Activated T-helper 2 cell treated with anti-CD3 and anti-CD28 coated beads, Interferon-gamma antibody, Interleukin-2, Interleukin-4, amounts not matched to agents 10 μg/mL and 5 μg/mL and 100 μg/mL, durations not matched to agents 14 hours and 24 hours and 36 hours (primary cell): ENCODE measurements at regions not wholly inside any gene's neighbourhood (a gene's known extent, or its start where the extent isn't known, plus 50 kb on each side); places are given as distances from the start of the nearest gene placed in this dataset.

ENCODE experiments used
- DNase-seq: peaks from one replicate; pipeline ENCODE4 v3.0.0; 2021; ENCODE audit warnings: low spot score
- H3K27ac Mint-ChIP-seq: one replicate; pipeline ENCODE4 v1.8.0; 2021; ENCODE audit warnings: mixed read lengths
- H3K27me3 Mint-ChIP-seq: one replicate; pipeline ENCODE4 v1.8.0; 2021; ENCODE audit warnings: low read depth, mixed read lengths
- H3K36me3 Mint-ChIP-seq: one replicate; pipeline ENCODE4 v1.8.0; 2021; ENCODE audit warnings: low read depth, mixed read lengths
- H3K4me1 Mint-ChIP-seq: one replicate; pipeline ENCODE4 v1.8.0; 2021; ENCODE audit warnings: low read depth, mixed read lengths
- H3K4me3 Mint-ChIP-seq: one replicate; pipeline ENCODE4 v1.8.0; 2021; ENCODE audit warnings: low read depth, mild to moderate bottlenecking, moderate library complexity, mixed read lengths
- H3K9me3 Mint-ChIP-seq: one replicate; pipeline ENCODE4 v1.8.0; 2021; ENCODE audit warnings: mixed read lengths
- intact Hi-C: fragments of 100-400 bp; cut with micrococcal nuclease; formaldehyde crosslinking; loops from one replicate; pipeline ENCODE4 v1.15.1; 2023

GRCh38 chr2:2940702-2941101, 436.9 kb downstream of the EIPR1 start:
- H3K27me3 Mint-ChIP-seq: no peaks in the 10 kb centered on the region
- H3K4me3 Mint-ChIP-seq: no peak overlapping the region
- no peak overlapping the region for H3K27ac Mint-ChIP-seq
- no peaks in the 10 kb centered on the region for H3K36me3 Mint-ChIP-seq
- intact Hi-C loops: no loop called here
- no peaks in the 10 kb centered on the region for H3K4me1 Mint-ChIP-seq
- peaks cover 16% of the 10 kb centered on the region for H3K9me3 Mint-ChIP-seq
- DNase-seq: no peak

- Mint-ChIP-seq H3K4me1 (no peaks in the 10 kb centered on the region), H3K36me3 (no peaks in the 10 kb centered on the region), H3K27ac (no peak overlapping the region), H3K4me3 (no peak overlapping the region), H3K9me3 (peaks cover 10% of the 10 kb centered on the region), H3K27me3 (no peaks in the 10 kb centered on the region)
- intact Hi-C loops: no loop called here
- DNase-seq: no peak
Observed at GRCh38 chr2:2940061-2940460, 437.6 kb downstream of the EIPR1 start.

- intact Hi-C loops: no loop called here
- Mint-ChIP-seq H3K27me3 (no peaks in the 10 kb centered on the region), H3K4me3 (no peak overlapping the region), H3K4me1 (no peaks in the 10 kb centered on the region), H3K27ac (no peak overlapping the region), H3K9me3 (peaks cover 9% of the 10 kb centered on the region), H3K36me3 (no peaks in the 10 kb centered on the region)
- DNase-seq: no peak
Observed at GRCh38 chr2:2939078-2939795, 438.4 kb downstream of the EIPR1 start.

GRCh38 chr2:2938481-2938880, 439.1 kb downstream of the EIPR1 start:
- Mint-ChIP-seq H3K27me3 (no peaks in the 10 kb centered on the region), H3K9me3 (peaks cover 9% of the 10 kb centered on the region), H3K27ac (no peak overlapping the region), H3K36me3 (no peaks in the 10 kb centered on the region), H3K4me1 (no peaks in the 10 kb centered on the region), H3K4me3 (no peak overlapping the region)
- DNase-seq: no peak
- intact Hi-C loops: no loop called here

GRCh38 chr2:2935445-2936149, 442.0 kb downstream of the EIPR1 start:
- no peaks in the 10 kb centered on the region for H3K36me3 Mint-ChIP-seq
- H3K27ac Mint-ChIP-seq: no peak overlapping the region
- H3K27me3 Mint-ChIP-seq: no peaks in the 10 kb centered on the region
- intact Hi-C loops: no loop called here
- no peaks in the 10 kb centered on the region for H3K4me1 Mint-ChIP-seq
- peaks cover 9% of the 10 kb centered on the region for H3K9me3 Mint-ChIP-seq
- DNase-seq: no peak
- H3K4me3 Mint-ChIP-seq: no peak overlapping the region

GRCh38 chr2:2933426-2933825, 444.2 kb downstream of the EIPR1 start:
- Mint-ChIP-seq H3K4me1 (no peaks in the 10 kb centered on the region), H3K27me3 (no peaks in the 10 kb centered on the region), H3K9me3 (peaks cover 23% of the 10 kb centered on the region), H3K36me3 (no peaks in the 10 kb centered on the region), H3K4me3 (no peak overlapping the region), H3K27ac (no peak overlapping the region)
- intact Hi-C loops: no loop called here
- no peak for DNase-seq

- Mint-ChIP-seq H3K4me1 (no peaks in the 10 kb centered on the region), H3K27ac (no peak overlapping the region), H3K9me3 (peaks cover 23% of the 10 kb centered on the region), H3K36me3 (no peaks in the 10 kb centered on the region), H3K4me3 (no peak overlapping the region), H3K27me3 (no peaks in the 10 kb centered on the region)
- DNase-seq: no peak
- intact Hi-C loops: no loop called here
Observed at GRCh38 chr2:2932692-2933305, 444.8 kb downstream of the EIPR1 start.

GRCh38 chr2:2932189-2932588, 445.4 kb downstream of the EIPR1 start:
- peaks cover 21% of the 10 kb centered on the region for H3K9me3 Mint-ChIP-seq

GRCh38 chr2:2931318-2932075, 446.1 kb downstream of the EIPR1 start:
- intact Hi-C loops: no loop called here
- Mint-ChIP-seq H3K27ac (no peak overlapping the region), H3K36me3 (no peaks in the 10 kb centered on the region), H3K4me1 (peaks cover 6% of the 10 kb centered on the region), H3K9me3 (peaks cover 14% of the 10 kb centered on the region), H3K27me3 (no peaks in the 10 kb centered on the region), H3K4me3 (no peak overlapping the region)
- DNase-seq: no peak

More at GRCh38 chr2:2932189-2932588, 445.4 kb downstream of the EIPR1 start:
- intact Hi-C loops: no loop called here
- H3K4me1 Mint-ChIP-seq: no peaks in the 10 kb centered on the region
- H3K27ac Mint-ChIP-seq: no peak overlapping the region
- H3K36me3 Mint-ChIP-seq: no peaks in the 10 kb centered on the region
- H3K4me3 Mint-ChIP-seq: no peak overlapping the region
- DNase-seq: no peak
- H3K27me3 Mint-ChIP-seq: no peaks in the 10 kb centered on the region

- Mint-ChIP-seq H3K36me3 (no peaks in the 10 kb centered on the region), H3K9me3 (peaks cover 14% of the 10 kb centered on the region), H3K27me3 (no peaks in the 10 kb centered on the region), H3K4me3 (no peak overlapping the region), H3K4me1 (peaks cover 9% of the 10 kb centered on the region), H3K27ac (no peak overlapping the region)
- no peak for DNase-seq
- intact Hi-C loops: no loop called here
Observed at GRCh38 chr2:2930841-2931240, 446.8 kb downstream of the EIPR1 start.

- Mint-ChIP-seq H3K36me3 (no peaks in the 10 kb centered on the region), H3K4me1 (peaks cover 9% of the 10 kb centered on the region), H3K4me3 (peak overlapping the region; percentile 23), H3K9me3 (peaks cover 14% of the 10 kb centered on the region), H3K27me3 (no peaks in the 10 kb centered on the region), H3K27ac (peak overlapping the region; percentile 60)
- intact Hi-C loops: loop anchor here (2.0 kb wide), 1 partner anchor 296 kb away; no protein-coding TSS in a partner anchor
- DNase-seq: no peak
Observed at GRCh38 chr2:2926858-2927175, 450.8 kb downstream of the EIPR1 start.

GRCh38 chr2:2926009-2926857, 451.4 kb downstream of the EIPR1 start:
- Mint-ChIP-seq H3K4me1 (peaks cover 9% of the 10 kb centered on the region), H3K9me3 (peaks cover 14% of the 10 kb centered on the region), H3K4me3 (no peak overlapping the region), H3K27me3 (no peaks in the 10 kb centered on the region), H3K27ac (peak overlapping the region; percentile 64), H3K36me3 (no peaks in the 10 kb centered on the region)
- no peak for DNase-seq
- intact Hi-C loops: loop anchor here (2.0 kb wide), 1 partner anchor 297 kb away; no protein-coding TSS in a partner anchor
